HepG2 (cell line): ENCODE measurements at regions not wholly inside any gene's neighbourhood (a gene's known extent, or its start where the extent isn't known, plus 50 kb on each side); places are given as distances from the start of the nearest gene placed in this dataset.

ENCODE experiments used
- ATAC-seq: fragments of 200-7000 bp; cut with Tn5 transposase; 3 replicates; pipeline ENCODE4 v1.9.1; 2020; ENCODE audit warnings: mild to moderate bottlenecking, moderate library complexity
- BruUV-seq: library from RNA; stranded (reverse); fragments of 400-500 nt; replicated peaks from 2 replicates; lab custom pipeline; 2021; lab: Mats Ljungman, UMichigan
- CTCF ChIA-PET: fragments of 300-600 bp; formaldehyde crosslinking; extraction: SDS; loops from one replicate; lab custom pipeline; 2021; ENCODE audit warnings: low total read pairs, inconsistent platforms, low intra/inter-chr PET ratio; lab: Yijun Ruan, JAX
- POLR2A ChIA-PET: fragments of 350-600 bp; sonication (Branson Sonifier 250); formaldehyde crosslinking; loops from one replicate; lab custom pipeline; 2020; ENCODE audit warnings: antibody characterized with exemption, inconsistent platforms; lab: Yijun Ruan, JAX
- DNase-seq: peaks from one replicate; pipeline ENCODE4 v3.0.0-alpha.2; 2015; ENCODE audit warnings: low spot score
- FAIRE-seq: peaks from 3 replicates; lab custom pipeline; 2011; peaks lifted over from hg19 to GRCh38; lab: Jason Lieb, UNC
- H2AFZ ChIP-seq: one replicate; pipeline ENCODE4 v1.6.1; 2011; ENCODE audit warnings: low read length, inconsistent platforms
- H3K27ac ChIP-seq: fragments of 300-600 bp; 3 replicates; pipeline ENCODE4 v1.8.0; 2011; ENCODE audit warnings: mixed run types, mild to moderate bottlenecking, mixed read lengths, low read length, inconsistent platforms; ENCODE audit not compliant: insufficient read depth; ENCODE audit errors: extremely low read length
- H3K27me3 ChIP-seq, 2 experiments: fragments of 200-600 bp in 1 of 2; 2 replicates in 1 of 2; 3 replicates in 1 of 2; pipeline versions ENCODE4 v1.6.0 to v1.8.0; 2011; ENCODE audit warnings: low read length in 2 of 2, mild to moderate bottlenecking in 2 of 2, moderate library complexity in 2 of 2, inconsistent platforms in 1 of 2; ENCODE audit not compliant: insufficient read depth in 2 of 2, control insufficient read depth in 1 of 2
- H3K36me3 ChIP-seq, 2 experiments: fragments of 200-600 bp in 1 of 2; replicated peaks in 1 of 2; 2 replicates in 1 of 2; 3 replicates in 1 of 2; pipeline versions ENCODE4 v1.5.1 to v1.8.0; 2011; ENCODE audit warnings: low read length in 2 of 2, inconsistent platforms in 1 of 2; ENCODE audit not compliant: insufficient read depth in 2 of 2, control insufficient read depth in 1 of 2
- H3K4me1 ChIP-seq: 2 replicates; pipeline ENCODE4 v1.5.1; 2012; ENCODE audit warnings: low read length, inconsistent platforms; ENCODE audit not compliant: insufficient read depth
- H3K4me2 ChIP-seq: 2 replicates; pipeline ENCODE4 v1.6.0; 2011; ENCODE audit warnings: low read depth, low read length, inconsistent platforms
- H3K4me3 ChIP-seq, 3 experiments: fragments of 200-600 bp in 1 of 3; sonication (generic), shearing (Covaris generic) in 1 of 3; replicated peaks in 1 of 3; 2 replicates each; pipeline ENCODE4 v1.5.1; 2011 to 2016; ENCODE audit warnings: low read length in 3 of 3, inconsistent platforms in 2 of 3, low read depth in 2 of 3, mild to moderate bottlenecking in 2 of 3, control low read depth in 1 of 3, mixed read lengths in 1 of 3; ENCODE audit not compliant: insufficient read depth in 1 of 3
- H3K79me2 ChIP-seq: one replicate; pipeline ENCODE4 v1.6.1; 2011; ENCODE audit warnings: low read length, inconsistent platforms; ENCODE audit not compliant: insufficient read depth
- H3K9ac ChIP-seq: 2 replicates; pipeline ENCODE4 v1.6.0; 2011; ENCODE audit warnings: mild to moderate bottlenecking, low read depth, low read length, inconsistent platforms; ENCODE audit not compliant: insufficient read depth
- H3K9me3 ChIP-seq: 2 replicates; pipeline ENCODE4 v1.5.1; 2012; ENCODE audit warnings: mild to moderate bottlenecking, low read length
- H4K20me1 ChIP-seq: 2 replicates; pipeline ENCODE4 v1.6.0; 2011; ENCODE audit warnings: inconsistent platforms, mild to moderate bottlenecking, low read length, moderate library complexity; ENCODE audit not compliant: insufficient read depth
- FOXK1 ChIP-seq: sonication (generic); formaldehyde crosslinking; IDR thresholded peaks from 2 replicates; pipeline ENCODE4 v1.4.0; 2020; ENCODE audit warnings: low read depth, missing genetic modification reagents, borderline replicate concordance
- PAF1 ChIP-seq: IDR thresholded peaks from 2 replicates; pipeline ENCODE4 v1.6.1; 2016; ENCODE audit warnings: missing genetic modification reagents, missing compliant biosample characterization
- WIZ ChIP-seq: sonication (generic); formaldehyde crosslinking; IDR thresholded peaks from 2 replicates; pipeline ENCODE4 v1.5.1; 2020; ENCODE audit warnings: mild to moderate bottlenecking, missing genetic modification reagents
- ZNF577 ChIP-seq: sonication (generic); formaldehyde crosslinking; IDR thresholded peaks from 2 replicates; pipeline ENCODE4 v1.4.0; 2020; ENCODE audit warnings: mild to moderate bottlenecking, low read depth, missing genetic modification reagents, borderline replicate concordance
- ZNF747 ChIP-seq: sonication (generic); formaldehyde crosslinking; IDR thresholded peaks from 2 replicates; pipeline ENCODE4 v1.8.1; 2023; ENCODE audit warnings: missing genetic modification reagents, mild to moderate bottlenecking, borderline replicate concordance
- in situ Hi-C: cut with HindIII; loops from 2 replicates; pipeline ENCODE4 v1.10.0; 2017; ENCODE audit warnings: low pct_unique_long_range_greater_than_20kb; ENCODE audit not compliant: extremely low pct_ligation_motif_present
- intact Hi-C: fragments of 100-400 bp; cut with micrococcal nuclease; formaldehyde crosslinking; loops from one replicate; pipeline ENCODE4 v1.10.0; 2022; ENCODE audit not compliant: unreplicated experiment
- TF ChIP-seq, protein P1 (sequence below): sonication (generic); formaldehyde crosslinking; IDR thresholded peaks from 2 replicates; pipeline ENCODE4 v1.4.0; 2020; ENCODE audit warnings: mild to moderate bottlenecking, missing genetic modification reagents
- TF ChIP-seq, protein P2 (sequence below): sonication (generic); formaldehyde crosslinking; IDR thresholded peaks from 2 replicates; pipeline ENCODE4 v1.5.0; 2020; ENCODE audit warnings: missing genetic modification reagents, mild to moderate bottlenecking, borderline replicate concordance
- TF ChIP-seq, protein P3 (sequence below): fragments of 450-650 bp; IDR thresholded peaks from 2 replicates; pipeline ENCODE4 v1.6.1; 2016

DNA sequence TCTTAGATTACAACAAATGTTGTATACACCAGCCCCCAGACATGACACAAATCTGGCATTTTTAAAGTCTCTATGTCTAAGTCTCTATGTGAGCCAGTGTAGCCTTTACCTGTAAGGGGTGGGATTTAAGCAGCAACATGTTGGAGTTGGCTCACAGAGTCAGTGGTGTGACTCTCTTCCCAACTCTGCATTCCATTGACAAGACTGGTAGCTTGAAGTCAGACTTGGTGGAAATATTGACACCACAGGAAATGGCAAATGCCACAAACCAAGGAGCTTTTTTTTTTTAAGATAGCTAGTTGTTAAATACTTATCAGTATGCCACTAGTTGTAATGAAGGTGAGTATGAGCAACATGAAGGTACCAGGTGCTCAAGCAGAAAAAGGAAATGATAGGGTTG is 103.1 kb upstream of the SMLR1 start:
- Histone ChIP-seq H3K27ac (no peak overlapping the region), H3K79me2 (no peaks in the 10 kb centered on the region), H3K4me1 (no peaks in the 10 kb centered on the region), H3K9ac (no peak overlapping the region), H3K4me2 (no peak overlapping the region), H3K9me3 (no peaks in the 10 kb centered on the region), H3K4me3 (no peak overlapping the region), H3K27me3 (no peaks in the 10 kb centered on the region), H3K36me3 (no peaks in the 10 kb centered on the region), H4K20me1 (no peaks in the 10 kb centered on the region), H2AFZ (no peak overlapping the region)
- FAIRE-seq, result no peak
- CTCF ChIA-PET, result no interaction called here
- ATAC-seq, result no peak
- POLR2A ChIA-PET, result no interaction called here
- TF ChIP-seq, protein P1, sequence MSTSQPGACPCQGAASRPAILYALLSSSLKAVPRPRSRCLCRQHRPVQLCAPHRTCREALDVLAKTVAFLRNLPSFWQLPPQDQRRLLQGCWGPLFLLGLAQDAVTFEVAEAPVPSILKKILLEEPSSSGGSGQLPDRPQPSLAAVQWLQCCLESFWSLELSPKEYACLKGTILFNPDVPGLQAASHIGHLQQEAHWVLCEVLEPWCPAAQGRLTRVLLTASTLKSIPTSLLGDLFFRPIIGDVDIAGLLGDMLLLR, result no peak
- TF ChIP-seq ZNF747, result no peak
- TF ChIP-seq, protein P2, sequence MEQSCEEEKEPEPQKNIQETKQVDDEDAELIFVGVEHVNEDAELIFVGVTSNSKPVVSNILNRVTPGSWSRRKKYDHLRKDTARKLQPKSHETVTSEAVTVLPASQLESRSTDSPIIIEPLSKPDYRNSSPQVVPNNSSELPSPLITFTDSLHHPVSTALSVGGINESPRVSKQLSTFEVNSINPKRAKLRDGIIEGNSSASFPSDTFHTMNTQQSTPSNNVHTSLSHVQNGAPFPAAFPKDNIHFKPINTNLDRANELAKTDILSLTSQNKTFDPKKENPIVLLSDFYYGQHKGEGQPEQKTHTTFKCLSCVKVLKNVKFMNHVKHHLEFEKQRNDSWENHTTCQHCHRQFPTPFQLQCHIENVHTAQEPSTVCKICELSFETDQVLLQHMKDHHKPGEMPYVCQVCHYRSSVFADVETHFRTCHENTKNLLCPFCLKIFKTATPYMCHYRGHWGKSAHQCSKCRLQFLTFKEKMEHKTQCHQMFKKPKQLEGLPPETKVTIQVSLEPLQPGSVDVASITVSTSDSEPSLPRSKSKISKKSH (CRISPR knock-in tag), result no peak
- TF ChIP-seq FOXK1 (CRISPR knock-in tag), result no peak
- no peak for TF ChIP-seq WIZ (CRISPR knock-in tag)
- no peak for TF ChIP-seq ZNF577 (CRISPR knock-in tag)
- TF ChIP-seq PAF1, result no peak
- TF ChIP-seq, protein P3, sequence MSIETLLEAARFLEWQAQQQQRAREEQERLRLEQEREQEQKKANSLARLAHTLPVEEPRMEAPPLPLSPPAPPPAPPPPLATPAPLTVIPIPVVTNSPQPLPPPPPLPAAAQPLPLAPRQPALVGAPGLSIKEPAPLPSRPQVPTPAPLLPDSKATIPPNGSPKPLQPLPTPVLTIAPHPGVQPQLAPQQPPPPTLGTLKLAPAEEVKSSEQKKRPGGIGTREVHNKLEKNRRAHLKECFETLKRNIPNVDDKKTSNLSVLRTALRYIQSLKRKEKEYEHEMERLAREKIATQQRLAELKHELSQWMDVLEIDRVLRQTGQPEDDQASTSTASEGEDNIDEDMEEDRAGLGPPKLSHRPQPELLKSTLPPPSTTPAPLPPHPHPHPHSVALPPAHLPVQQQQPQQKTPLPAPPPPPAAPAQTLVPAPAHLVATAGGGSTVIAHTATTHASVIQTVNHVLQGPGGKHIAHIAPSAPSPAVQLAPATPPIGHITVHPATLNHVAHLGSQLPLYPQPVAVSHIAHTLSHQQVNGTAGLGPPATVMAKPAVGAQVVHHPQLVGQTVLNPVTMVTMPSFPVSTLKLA, result no peak
- DNase-seq, result no peak
- in situ Hi-C loops (no loop called here), intact Hi-C loops (no loop called here)
- BruUV-seq, result no TSS peak
